GM21515 (cell line): ENCODE measurements at regions not wholly inside any gene's neighbourhood (a gene's known extent, or its start where the extent isn't known, plus 50 kb on each side); places are given as distances from the start of the nearest gene placed in this dataset.

Source experiments
- ATAC-seq: cut with Tn5 transposase; IDR thresholded peaks from one replicate; pipeline ENCODE4 v1.9.1; 2021; ENCODE audit not compliant: unreplicated experiment

- ATAC-seq, result no peak
Measured at GRCh38 chr9:80059191-80059590, 487.4 kb downstream of the TLE4 start.

- no peak for ATAC-seq
Measured at GRCh38 chr9:80052830-80053229, 481.1 kb downstream of the TLE4 start.

- ATAC-seq, result no peak
Measured at GRCh38 chr9:80049096-80049782, 477.5 kb downstream of the TLE4 start.

- no peak for ATAC-seq
Measured at GRCh38 chr9:80046481-80046880, 474.7 kb downstream of the TLE4 start.

- ATAC-seq, result no peak
Measured at GRCh38 chr9:80041821-80042220, 470.1 kb downstream of the TLE4 start.

GRCh38 chr9:80040457-80040856 lies 468.7 kb downstream of the TLE4 start:
- no peak for ATAC-seq

GRCh38 chr9:80030801-80031200 lies 459.0 kb downstream of the TLE4 start:
- ATAC-seq, result no peak

- no peak for ATAC-seq
Measured at GRCh38 chr9:80028501-80028900, 456.7 kb downstream of the TLE4 start.

- ATAC-seq, result no peak
Measured at GRCh38 chr9:80025796-80026520, 454.2 kb downstream of the TLE4 start.

GRCh38 chr9:80025131-80025530 lies 453.4 kb downstream of the TLE4 start:
- ATAC-seq, result no peak

GRCh38 chr9:80020530-80020929 lies 448.8 kb downstream of the TLE4 start:
- ATAC-seq, result peak; percentile 71

- no peak for ATAC-seq
Measured at GRCh38 chr9:80020056-80020455, 448.3 kb downstream of the TLE4 start.

GRCh38 chr9:80013891-80014290 lies 442.1 kb downstream of the TLE4 start:
- no peak for ATAC-seq

- ATAC-seq, result no peak
Measured at GRCh38 chr9:80012557-80013330, 441.0 kb downstream of the TLE4 start.

- ATAC-seq, result no peak
Measured at GRCh38 chr9:80009204-80009603, 437.4 kb downstream of the TLE4 start.

GRCh38 chr9:80004714-80005113 lies 432.9 kb downstream of the TLE4 start:
- no peak for ATAC-seq

- ATAC-seq, result no peak
Measured at GRCh38 chr9:79990536-79990935, 418.8 kb downstream of the TLE4 start.

- no peak for ATAC-seq
Measured at GRCh38 chr9:79989079-79989478, 417.3 kb downstream of the TLE4 start.

GRCh38 chr9:79988126-79988525 lies 416.4 kb downstream of the TLE4 start:
- no peak for ATAC-seq

- ATAC-seq, result no peak
Measured at GRCh38 chr9:79986437-79986836, 414.7 kb downstream of the TLE4 start.

GRCh38 chr9:79985772-79986171 lies 414.0 kb downstream of the TLE4 start:
- ATAC-seq, result no peak

- ATAC-seq, result no peak
Measured at GRCh38 chr9:79985264-79985663, 413.5 kb downstream of the TLE4 start.
